GM18511 (cell line): ENCODE measurements at regions not wholly inside any gene's neighbourhood (a gene's known extent, or its start where the extent isn't known, plus 50 kb on each side); places are given as distances from the start of the nearest gene placed in this dataset.

Experiments used
- ATAC-seq: cut with Tn5 transposase; IDR thresholded peaks from one replicate; pipeline ENCODE4 v1.9.1; 2021; ENCODE audit warnings: mild to moderate bottlenecking, moderate library complexity; ENCODE audit not compliant: unreplicated experiment

GRCh38 chrX:40171513-40172400 is 74.0 kb upstream of the BCOR start:
- no peak for ATAC-seq

- no peak for ATAC-seq
Observed at GRCh38 chrX:40170830-40171512, 73.2 kb upstream of the BCOR start.

GRCh38 chrX:40169193-40170101 is 71.7 kb upstream of the BCOR start:
- ATAC-seq = peak; percentile 56

GRCh38 chrX:40168480-40169011 is 70.8 kb upstream of the BCOR start:
- ATAC-seq = no peak

- ATAC-seq = no peak
Observed at GRCh38 chrX:40167850-40168479, 70.2 kb upstream of the BCOR start.

GRCh38 chrX:40167233-40167849 is 69.6 kb upstream of the BCOR start:
- no peak for ATAC-seq

- ATAC-seq = no peak
Observed at GRCh38 chrX:40166582-40166981, 68.8 kb upstream of the BCOR start.

- ATAC-seq = no peak
Observed at GRCh38 chrX:40165861-40166260, 68.1 kb upstream of the BCOR start.

GRCh38 chrX:40165206-40165605 is 67.4 kb upstream of the BCOR start:
- ATAC-seq = no peak

- ATAC-seq = no peak
Observed at GRCh38 chrX:40164751-40165150, 67.0 kb upstream of the BCOR start.

GRCh38 chrX:40158036-40158706 is 60.4 kb upstream of the BCOR start:
- no peak for ATAC-seq

- no peak for ATAC-seq
Observed at GRCh38 chrX:40157228-40158035, 59.7 kb upstream of the BCOR start.

- ATAC-seq = no peak
Observed at GRCh38 chrX:40156470-40157227, 58.9 kb upstream of the BCOR start.

GRCh38 chrX:40155589-40156469 is 58.1 kb upstream of the BCOR start:
- ATAC-seq = no peak

GRCh38 chrX:40154853-40155588 is 57.3 kb upstream of the BCOR start:
- no peak for ATAC-seq

GRCh38 chrX:40154250-40154852 is 56.6 kb upstream of the BCOR start:
- no peak for ATAC-seq
